ENCODE measurements at regions not wholly inside any gene's neighbourhood (a gene's known extent, or its start where the extent isn't known, plus 50 kb on each side); places are given as distances from the start of the nearest gene placed in this dataset.
"Not testable (repeated sequence)": the region's sequence is repeated elsewhere in the genome, so short reads cannot be mapped to it uniquely, and the experiment has no call there.

DNA sequence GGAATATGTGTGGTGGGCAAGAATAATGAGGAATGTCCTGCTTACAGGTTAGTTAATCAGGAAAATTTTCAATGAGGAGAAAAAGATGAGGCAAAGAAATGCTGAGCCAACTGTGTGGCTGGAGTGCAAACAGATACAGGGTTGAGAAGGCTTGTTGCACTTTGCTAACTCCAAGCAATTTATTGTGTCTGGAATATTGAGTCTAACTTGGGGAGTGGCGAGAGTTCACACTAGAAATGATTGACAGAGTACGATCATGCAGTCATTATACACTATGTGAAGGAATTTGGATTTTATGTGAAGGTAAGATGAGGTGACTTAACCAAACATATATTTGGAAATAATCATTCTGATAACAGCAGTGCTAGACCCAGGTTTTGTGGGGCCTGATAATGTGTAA, 185.0 kb upstream of the ELAC2 start:
- DNase-seq: no peak

DNA sequence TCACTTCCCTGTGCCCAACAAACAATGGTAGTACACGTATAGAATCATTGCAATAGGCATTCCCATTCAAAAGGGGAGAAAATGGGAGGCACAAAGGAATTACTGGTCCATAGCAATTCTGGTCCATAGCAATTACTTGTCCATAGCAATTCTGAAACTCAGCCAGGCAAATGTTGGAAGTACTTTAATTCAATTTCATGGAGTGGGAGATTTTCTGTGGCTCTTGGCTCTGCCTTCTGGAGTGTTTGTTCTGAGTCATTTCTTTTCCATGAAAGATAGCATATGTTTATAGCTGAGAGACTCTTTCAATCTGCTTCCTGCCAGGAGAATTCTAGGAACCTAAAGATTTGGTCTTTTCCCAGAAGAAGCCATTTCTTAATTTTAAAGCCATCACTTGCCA, 182.8 kb upstream of the ELAC2 start:
- DNase-seq: no peak

DNA sequence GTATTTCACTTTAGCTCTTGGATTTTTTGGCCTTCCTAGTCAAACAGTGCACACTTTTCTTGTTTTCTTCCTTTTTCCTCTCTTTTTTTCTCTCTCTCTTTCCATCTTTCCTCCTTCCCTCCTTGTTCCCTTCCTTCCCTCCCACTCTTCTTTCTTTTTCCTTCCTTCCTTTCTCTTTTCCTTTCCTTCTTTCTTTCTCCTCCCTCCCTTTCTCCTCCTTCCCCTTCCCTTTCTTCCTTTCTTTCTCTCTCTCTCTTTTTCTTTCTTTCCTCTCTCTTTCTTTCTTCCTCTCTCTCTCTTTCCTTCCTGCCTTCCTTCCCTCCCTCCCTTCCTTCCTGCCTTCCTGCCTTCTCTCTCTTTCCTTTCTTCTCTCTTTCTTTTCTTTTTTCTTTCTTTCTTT, 181.6 kb upstream of the ELAC2 start:
- no peak for DNase-seq

DNA sequence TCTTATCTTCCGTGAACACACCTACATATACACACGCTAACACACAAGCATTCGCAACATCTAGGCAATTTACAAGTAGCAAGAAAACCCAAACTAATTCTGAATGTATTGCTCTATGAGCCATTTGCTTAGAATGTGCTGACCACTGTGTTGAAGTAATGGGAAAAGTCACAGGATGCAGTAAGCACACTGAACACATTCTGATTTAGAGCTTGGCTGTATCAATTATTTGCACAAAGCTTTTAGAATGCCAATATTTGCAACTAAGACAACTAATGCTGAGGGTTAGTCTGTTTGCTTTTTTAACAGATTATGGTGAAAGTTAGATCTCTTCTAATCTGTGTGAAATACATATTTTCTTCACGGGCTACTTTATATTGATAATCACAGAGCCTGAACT, 179.8 kb upstream of the ELAC2 start:
- DNase-seq: no peak

DNA sequence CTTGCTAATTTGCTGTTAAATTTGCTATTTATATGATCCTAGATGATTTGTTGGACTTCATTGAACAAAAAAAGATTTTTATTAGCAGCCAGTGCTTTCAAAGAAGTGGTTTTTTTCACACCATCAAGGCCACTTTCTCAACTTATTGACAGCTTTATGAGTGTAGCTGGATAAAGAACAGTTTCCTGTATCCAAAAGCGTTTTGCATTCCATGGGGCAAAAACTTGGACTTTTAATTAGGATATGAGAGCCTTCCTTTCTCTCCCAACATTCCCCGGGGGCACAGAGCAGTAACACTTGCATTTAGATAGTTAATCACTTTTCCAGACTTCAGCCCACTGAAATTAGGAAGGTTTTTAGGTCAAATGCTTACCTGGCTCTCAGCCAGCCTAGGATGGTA, 177.1 kb upstream of the ELAC2 start:
- DNase-seq: no peak

DNA sequence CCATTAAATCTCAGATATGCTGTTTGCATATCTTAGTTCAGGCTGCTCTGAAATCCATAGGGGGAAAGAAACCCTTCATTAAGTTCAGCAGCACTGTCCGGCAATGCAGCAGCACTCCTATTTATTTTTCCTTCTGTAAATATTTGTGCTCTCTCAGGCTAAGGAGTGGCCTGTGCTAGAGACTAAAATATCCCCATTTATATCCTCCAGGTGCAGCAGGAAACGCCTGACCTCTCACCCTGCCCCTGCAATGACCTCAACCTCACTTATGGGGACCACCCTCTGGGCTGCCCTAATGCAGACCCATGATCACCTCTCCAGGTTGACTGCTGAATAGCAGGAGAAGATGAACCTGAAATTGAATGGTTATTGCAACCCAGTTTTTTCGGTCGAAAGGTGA, 165.0 kb upstream of the ELAC2 start:
- no peak for DNase-seq

DNA sequence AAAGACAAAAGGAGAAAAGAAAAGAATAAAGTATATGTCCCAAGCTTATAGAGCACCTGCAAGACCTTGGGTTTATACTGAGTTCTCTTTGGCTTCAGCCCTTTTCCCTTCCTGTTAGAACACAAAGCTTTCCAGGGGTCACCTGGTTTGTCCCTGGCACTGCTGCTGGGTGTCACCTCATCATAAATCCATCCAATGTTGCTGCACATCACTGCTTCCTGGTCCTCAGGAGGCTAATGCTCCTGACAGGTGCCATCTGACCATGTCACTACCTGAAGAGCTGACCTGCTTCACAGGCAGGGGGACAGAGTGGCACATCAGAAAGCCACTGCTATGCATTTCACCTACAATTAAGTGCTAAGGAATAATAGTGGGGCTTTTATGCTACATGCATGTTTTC, 164.6 kb upstream of the ELAC2 start:
- DNase-seq: no peak

DNA sequence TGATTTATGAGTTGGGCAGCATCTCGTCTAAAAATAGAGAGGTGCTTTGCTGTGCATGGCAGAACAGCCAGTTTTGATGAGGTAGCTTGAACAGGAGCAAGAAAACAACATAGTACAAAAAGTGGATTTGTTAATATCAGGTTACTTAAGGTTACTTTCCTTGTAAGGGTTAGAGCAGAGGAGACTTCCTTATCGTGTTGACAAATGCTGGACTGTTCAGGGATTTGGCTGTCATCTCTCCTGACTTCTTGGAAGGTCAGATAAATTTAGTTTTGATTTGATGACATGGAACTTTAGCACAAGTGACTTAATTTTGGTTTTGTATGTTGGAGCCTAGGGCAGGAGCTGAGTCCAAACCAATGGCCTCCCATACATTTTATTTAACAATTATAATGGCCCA, 163.9 kb upstream of the ELAC2 start:
- DNase-seq: no peak

DNA sequence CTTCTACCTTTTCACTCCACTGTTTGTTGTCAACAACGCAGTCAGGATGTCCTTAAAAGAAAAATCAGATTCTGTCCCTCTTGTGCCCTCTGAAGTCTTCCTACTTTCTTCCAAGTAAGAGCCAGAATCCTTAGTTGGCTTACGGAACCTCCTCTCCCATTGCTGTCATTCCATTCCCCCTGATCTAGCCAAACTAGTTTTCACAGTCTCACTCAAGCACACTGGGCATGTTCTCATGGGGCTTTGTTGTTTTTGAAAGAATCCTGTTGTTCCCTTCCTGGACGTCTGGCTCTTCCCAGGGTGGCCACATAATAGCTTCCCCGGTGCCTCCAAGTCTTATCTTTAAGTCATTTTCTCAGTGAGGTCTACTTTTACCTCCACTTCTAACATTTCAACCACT, 158.6 kb upstream of the ELAC2 start:
- DNase-seq: no peak

DNA sequence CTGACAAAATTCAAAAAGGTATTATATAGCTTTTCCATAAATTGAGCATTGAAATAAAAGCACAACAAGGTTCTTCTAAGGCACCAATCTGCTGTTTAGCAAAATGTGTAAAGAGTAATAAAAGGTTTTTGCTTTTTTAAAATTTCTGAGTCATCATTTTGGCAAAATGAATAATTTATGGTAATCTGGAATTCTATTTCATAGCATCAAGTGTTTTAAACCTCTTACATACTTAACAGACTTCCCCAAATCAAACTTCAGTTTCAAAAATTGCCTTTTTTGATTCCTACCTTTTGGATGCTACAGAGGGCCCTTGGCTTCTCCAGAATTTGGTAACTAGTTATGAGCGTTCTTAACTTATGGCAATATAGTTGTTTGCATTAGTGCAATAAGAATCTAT, 154.0 kb upstream of the ELAC2 start:
- DNase-seq: no peak

DNA sequence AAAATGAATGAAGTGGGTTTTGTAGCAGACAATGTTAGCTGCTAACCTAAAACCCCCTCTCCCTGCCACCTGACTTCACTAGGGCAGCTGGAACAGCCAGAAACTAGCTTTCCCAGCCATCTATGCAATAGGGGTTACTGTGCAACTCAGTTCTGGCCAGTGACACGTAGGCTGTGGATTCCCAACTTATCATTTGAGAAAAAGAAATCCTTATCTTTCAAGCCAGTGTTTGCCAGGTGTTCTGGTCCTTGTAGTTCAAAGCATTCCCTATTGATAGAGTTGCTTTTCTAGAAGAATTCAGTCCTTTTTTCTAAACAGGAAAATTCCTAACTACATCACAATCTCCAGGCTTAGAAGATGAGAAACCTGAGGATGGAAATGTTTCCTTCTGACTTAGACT, 144.5 kb upstream of the ELAC2 start:
- no peak for DNase-seq

DNA sequence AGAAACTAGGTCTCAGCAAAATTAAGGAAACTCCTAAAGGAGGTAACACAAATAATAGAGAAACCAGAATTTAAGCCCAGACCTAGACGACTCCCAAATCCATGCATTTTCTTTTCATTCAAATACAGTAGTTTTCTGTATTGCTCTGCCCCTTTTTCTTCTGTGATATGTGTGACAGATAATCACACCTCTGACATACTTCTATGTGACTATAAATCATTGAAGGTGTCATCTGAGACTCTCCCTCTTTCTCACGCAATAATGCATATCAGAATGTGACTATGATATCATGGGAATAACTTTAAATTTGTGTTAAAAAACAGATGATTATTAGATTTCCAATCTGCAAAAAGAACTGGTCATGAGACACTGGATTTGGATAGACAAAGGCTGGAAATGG, 143.0 kb upstream of the ELAC2 start:
- no peak for DNase-seq

DNA sequence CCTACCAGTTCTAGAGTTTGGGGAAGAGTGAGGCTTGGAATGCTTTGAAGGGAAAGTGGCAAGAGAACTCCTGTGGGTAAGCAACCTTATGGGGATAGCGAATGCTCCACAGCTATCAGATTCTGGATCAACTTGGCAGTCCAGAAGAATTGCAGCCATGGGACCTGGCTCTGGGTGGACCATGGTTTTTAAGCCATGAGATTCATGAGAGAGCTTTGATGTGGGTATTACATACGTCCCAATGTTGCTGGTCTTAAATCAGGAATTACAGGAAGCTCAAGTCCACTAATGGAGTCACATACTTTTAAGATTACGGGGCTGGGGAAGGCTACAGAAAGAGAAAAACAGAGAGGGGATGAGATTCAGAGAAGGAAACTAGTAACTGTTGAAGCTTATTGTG, 142.5 kb upstream of the ELAC2 start:
- no peak for DNase-seq

DNA sequence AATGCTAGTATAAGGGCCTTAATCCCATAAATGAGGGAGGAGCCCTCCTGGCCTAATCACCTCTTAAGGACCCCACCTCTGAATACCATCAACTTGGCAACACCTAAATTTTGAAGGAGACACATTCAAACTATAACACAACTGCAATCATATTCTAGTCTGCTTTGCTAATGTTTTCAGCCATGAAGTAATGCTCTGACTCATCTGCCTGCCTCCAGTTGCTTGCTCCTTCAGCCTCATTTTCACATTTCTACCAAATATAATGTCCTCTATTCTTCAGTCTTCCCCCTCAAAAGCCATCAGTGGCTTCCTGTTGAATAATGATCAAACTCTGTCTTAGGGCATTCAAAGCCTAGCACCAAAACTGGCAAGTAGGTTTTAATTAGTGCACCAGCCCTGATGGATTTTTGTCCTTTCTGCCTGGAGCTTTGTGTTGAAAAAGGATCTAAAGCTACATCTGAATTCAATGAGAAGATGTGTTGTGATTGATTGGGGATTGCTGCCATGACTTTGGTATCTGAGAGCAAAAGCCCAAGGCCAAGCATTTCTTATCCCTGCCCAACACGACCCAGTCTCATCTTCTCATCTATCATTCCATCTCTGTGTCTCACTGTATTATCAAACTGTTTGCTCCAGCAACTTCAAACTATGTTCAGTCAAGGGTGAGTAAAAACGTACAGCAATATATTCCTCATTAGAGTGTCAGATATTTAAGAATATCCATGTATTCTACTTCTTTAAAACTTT, 140.8 kb upstream of the ELAC2 start:
- DNase-seq: no peak

DNA sequence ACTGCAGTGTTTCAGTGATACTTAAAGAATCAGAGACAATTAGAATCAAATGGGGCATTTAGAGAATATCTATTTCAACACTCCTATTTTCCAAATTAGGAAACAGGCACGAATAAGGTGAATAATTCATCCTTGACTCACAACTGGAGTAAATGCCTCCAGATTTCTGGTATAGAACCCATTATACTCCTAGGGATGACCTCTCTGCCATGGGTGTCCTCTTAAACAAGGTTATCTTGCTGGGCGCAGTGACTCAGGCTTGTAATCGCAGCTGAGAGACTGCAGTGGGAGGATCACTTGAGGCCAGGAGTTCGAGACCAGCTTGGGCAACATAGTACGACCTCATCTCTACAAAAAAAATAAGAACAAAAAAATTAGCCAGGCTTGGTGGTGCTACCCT, 139.8 kb upstream of the ELAC2 start:
- no peak for DNase-seq

DNA sequence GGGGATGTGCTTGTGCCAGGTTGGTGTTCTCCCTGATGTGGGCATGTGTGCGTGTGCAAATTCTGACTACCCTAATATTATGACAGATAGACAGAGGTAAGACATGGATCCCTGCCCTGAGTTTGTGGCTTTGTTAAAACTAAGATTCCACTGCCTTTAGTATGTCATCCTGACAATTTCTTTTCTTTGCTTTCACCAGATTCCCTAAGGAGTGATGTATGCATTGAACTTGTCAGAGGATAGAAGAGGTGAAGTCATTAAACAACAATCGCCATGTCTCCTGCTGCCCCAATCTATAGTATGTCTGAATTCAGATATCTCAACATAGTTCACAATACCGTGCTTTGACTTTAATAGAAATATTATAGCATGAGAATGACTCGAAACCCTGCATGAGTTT, 137.1 kb upstream of the ELAC2 start:
- no peak for DNase-seq

DNA sequence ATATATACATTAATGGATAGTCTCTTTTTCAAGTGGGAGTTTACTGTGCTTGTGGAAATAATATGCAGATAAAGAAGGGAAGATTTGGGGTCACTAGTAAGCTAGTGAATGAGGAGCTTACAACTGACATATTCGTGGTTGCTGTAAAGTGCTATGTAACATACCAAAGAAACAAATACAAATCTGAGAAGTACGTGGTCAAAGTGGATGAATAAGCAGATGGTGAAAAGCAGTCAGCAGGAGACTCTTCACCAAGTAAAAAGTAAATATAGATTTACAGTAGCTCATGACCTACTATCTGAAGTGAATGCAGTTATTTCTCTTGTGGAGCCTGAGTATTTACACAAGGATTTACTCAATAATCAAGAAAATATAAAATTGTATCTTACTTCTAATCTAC, 136.6 kb upstream of the ELAC2 start:
- no peak for DNase-seq

DNA sequence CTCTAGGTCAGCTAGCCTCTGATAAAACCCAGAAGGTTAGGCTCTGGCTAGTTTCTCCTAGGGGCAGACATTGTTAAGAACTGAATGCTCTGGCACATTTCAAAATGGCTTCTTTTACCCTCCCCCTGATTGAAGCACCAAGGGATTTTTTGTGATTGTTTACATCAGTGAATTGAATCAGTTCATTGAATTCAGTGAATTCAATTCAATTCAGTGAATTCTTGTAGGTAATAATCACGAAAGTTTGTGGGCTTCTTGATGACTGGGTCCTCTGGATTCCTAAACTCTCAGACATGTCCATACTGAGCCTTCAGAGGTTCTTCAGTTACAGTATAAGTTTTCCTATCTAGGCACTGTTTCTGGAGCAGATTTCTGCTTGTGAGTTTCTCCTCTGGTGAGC, 135.2 kb upstream of the ELAC2 start:
- no peak for DNase-seq

DNA sequence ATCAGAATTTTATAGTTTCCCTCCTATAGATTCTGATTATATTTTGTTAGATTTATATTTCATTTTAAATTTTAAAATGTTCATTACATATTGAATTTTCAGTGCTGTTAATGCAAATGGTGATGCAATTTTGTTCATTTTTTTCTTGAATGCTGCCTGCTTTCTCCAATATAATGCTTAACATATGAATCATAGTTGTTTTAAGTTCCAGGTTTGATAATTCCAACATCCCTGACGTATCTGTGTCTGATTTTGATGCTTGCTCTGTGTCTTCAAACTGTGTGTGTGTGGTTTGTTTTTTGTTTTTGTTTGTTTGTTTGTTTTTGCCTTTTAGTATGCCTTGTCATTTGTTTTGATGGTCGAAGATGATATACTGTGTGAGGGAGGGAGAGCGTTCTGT, 134.7 kb upstream of the ELAC2 start:
- DNase-seq: no peak

DNA sequence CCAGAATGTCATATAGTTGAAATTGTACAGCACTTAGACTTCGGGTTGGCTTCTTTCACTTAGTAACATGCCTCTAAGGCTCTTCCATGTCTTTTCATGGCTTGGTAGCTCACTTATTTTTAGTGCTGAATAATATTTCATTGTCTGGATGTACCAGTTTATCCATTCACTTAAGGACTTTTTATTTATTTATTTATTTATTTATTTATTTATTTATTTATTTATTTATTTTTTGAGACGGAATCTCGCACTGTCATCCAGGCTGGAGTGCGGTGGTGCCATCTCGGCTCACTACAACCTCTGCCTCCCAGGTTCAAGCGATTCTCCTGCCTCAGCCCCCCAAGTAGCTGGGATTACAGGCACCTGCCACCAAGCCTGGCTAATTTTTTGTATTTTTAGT, 132.9 kb upstream of the ELAC2 start:
- DNase-seq: not testable (repeated sequence)

DNA sequence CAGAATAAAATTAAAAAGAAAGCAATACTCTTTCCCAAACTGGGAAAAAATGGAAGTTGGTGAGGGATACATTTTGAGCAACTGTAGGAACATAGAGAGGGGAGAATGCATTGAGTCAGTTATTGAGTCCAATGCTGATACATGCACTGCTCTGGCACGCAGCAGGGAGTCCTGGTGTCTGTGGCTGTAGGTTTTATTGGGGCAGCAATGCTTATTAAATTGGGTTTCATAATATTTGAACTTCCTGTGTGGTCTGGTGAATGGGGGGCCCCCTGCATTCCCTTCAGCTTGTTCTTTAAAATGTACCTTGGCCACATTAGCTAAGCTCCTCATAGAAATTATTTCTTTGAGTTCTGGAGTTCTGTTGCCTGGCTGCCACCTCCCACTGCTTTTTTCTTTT, 125.2 kb upstream of the ELAC2 start:
- DNase-seq: no peak

DNA sequence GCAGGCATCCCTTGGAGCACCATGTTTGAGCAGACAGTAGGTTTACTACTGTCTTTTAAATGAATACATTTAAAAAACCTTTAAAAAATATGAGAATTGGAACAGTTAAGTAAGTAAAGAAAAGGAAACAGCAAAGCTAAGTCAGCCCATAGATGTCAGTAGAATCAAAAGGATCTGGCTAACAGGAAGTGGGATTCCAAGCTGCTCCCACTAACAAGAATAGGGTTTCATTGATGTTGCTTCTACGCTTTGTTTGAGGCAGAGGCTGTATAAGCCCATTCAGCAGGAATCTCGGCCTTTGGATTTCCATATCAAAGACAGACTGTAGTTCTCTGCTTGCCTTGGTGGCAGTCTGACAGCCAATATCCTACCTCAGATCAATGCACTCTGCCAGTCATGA, 122.9 kb upstream of the ELAC2 start:
- no peak for DNase-seq

DNA sequence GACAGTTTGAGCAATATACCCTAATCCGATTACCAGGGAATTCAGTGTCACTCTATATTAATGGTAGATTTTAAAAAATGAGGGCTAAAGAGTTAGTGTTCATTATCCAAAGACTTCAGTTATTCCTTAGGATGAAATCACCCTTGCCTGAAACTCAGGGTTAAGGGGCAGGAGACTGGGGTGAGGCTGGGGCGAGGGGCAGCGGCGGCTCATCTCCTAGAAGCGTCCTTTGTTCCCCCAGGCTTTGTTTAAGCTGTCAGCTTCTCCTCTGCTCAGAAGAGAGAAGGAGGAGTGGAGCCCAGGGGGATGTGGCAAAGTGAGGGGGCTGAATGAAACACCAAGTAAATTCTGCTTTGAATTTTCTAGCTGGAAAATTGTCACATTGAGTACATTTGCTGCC, 117.7 kb upstream of the ELAC2 start:
- no peak for DNase-seq

DNA sequence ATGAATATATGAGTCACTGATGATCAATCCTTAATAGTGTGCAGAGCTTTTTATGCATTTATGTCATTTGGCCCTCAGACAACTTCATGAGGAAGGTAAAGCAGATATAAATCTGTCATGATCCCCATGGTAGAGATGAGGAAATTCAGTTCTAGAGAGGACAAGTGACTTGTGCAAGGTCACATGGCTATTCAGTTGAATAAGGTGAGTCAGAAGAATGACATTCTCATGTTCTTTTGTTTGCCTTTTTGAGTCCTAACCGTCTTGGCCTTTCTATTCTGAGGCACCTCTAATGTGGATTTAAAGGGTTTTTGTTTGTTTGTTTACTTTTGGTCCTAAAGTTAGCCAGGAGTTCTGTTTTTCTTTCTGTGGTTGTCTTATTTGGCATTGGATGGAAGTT, 116.2 kb upstream of the ELAC2 start:
- no peak for DNase-seq

DNA sequence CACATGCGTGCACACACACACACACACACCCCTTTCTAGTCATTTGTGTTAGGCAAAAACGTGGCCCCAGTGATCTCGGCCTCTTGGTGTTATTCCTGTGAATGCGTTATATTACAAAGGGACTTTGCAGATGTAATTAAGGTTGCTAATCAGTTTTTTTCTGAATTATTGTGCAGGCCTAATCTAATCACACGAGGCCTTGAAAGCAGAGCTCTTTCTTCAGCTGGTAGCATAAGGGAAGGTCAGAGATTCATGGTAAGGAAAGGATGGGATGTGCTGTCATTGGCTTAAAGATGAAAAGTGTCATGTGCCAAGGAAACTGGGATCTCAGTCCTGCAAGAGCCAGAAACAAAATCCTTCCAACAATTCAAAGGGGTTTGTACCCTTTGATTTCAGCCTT, 113.4 kb upstream of the ELAC2 start:
- DNase-seq: no peak

DNA sequence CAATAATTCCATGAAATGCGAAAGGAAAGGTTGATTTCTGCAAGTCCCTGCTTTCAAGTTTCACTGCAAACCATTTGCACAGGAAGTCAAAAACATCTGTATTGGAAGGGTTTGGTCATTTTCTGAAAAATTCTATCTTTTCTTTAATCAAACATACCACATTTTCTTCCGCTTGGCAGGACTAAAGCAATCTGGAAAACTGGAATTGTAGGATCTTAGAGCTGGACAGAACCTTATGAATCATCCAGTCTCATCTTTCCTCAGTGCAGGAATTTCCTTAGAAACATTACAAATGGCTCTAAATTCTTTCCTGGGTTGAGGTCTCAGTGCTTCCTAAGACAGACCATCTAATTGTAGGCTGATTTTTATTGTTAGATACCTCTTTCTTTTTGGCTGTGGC, 111.5 kb upstream of the ELAC2 start:
- no peak for DNase-seq
